Testis (tissue), 2 donors: ENCODE measurements at regions not wholly inside any gene's neighbourhood (a gene's known extent, or its start where the extent isn't known, plus 50 kb on each side); places are given as distances from the start of the nearest gene placed in this dataset.

Experiments
- CTCF ChIP-seq, 3 experiments: fragments of 450-650 bp in 2 of 3; fragments of 200-600 bp in 1 of 3; sonication (generic) in 1 of 3; IDR thresholded peaks; one replicate each; pipeline ENCODE4 v1.5.1; 2016 to 2019; ENCODE audit warnings: antibody characterized with exemption in 3 of 3, mild to moderate bottlenecking in 2 of 3, moderate library complexity in 1 of 3
- POLR2A ChIP-seq: fragments of 450-650 bp; IDR thresholded peaks from one replicate; pipeline ENCODE4 v1.6.1; 2017; ENCODE audit warnings: antibody characterized with exemption, mild to moderate bottlenecking, moderate library complexity

DNA sequence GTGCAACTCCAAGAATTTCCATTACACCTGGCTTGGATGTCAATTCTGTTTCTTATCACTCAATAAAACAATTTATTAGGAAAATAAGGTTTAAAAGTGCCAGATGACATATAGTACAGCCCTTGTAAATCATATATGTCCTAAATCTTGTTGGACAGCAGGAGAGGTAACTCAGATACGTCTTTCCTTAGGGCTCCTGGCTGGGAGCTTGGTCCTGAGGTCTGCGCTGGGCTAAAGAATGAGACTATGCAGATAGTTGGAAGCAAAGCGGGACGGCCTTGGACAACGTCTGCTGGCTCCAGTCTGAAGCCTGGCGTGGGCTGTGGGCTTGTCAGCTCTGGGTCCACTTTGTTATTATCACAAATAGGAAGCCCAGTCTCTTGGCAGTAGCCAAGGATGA lies 377.0 kb downstream of the DLEU7 start:
- TF ChIP-seq POLR2A (no peak), CTCF (IDR thresholded peaks at IDR 0.05) (no peak)
